CD4-positive, alpha-beta T cell (primary cell): ENCODE measurements at regions not wholly inside any gene's neighbourhood (a gene's known extent, or its start where the extent isn't known, plus 50 kb on each side); places are given as distances from the start of the nearest gene placed in this dataset.

ENCODE experiments used
- ATAC-seq: fragments of 200-7000 bp; cut with Tn5 transposase; one replicate; pipeline ENCODE4 v1.10.0; 2022; ENCODE audit warnings: mild to moderate bottlenecking; ENCODE audit not compliant: poor library complexity
- CTCF ChIA-PET: fragments of 350-600 bp; sonication (Branson Sonifier 250); formaldehyde crosslinking; loops from one replicate; lab custom pipeline; 2021; ENCODE audit warnings: antibody characterized with exemption, inconsistent platforms; lab: Charles Lee
- POLR2A ChIA-PET: fragments of 350-600 bp; sonication (Branson Sonifier 250); formaldehyde crosslinking; loops from one replicate; lab custom pipeline; 2021; ENCODE audit warnings: antibody characterized with exemption, inconsistent platforms; lab: Charles Lee
- DNase-seq, 14 experiments: peaks; one replicate each; pipeline ENCODE4 v3.0.0-alpha.2; 2013 to 2020; ENCODE audit warnings: mixed read lengths in 2 of 14
- H3K27ac ChIP-seq, 2 donors: one replicate each; pipeline versions ENCODE4 v1.5.1 to v1.7.0; 2013; ENCODE audit warnings: low read length in 2 of 2, low read depth in 1 of 2, mild to moderate bottlenecking in 1 of 2
- H3K27me3 ChIP-seq, 2 experiments: 1 replicate in 1 of 2; 2 replicates in 1 of 2; pipeline versions ENCODE4 v1.6.1 to v1.7.0; 2013; ENCODE audit warnings: low read length in 2 of 2, control low read depth in 1 of 2, mild to moderate bottlenecking in 1 of 2, moderate library complexity in 1 of 2; ENCODE audit not compliant: insufficient read depth in 2 of 2, control insufficient read depth in 1 of 2
- H3K36me3 ChIP-seq: one replicate; pipeline ENCODE4 v1.6.1; 2013; ENCODE audit warnings: low read length, control low read depth; ENCODE audit not compliant: insufficient read depth
- H3K4me1 ChIP-seq: one replicate; pipeline ENCODE4 v1.6.1; 2013; ENCODE audit warnings: low read length, control low read depth; ENCODE audit not compliant: insufficient read depth
- H3K4me3 ChIP-seq: one replicate; pipeline ENCODE4 v1.5.1; 2013; ENCODE audit warnings: mild to moderate bottlenecking, low read length, moderate library complexity
- H3K9me3 ChIP-seq, 2 experiments: 1 replicate in 1 of 2; 2 replicates in 1 of 2; pipeline versions ENCODE4 v1.6.1 to v1.7.0; 2013; ENCODE audit warnings: low read length in 2 of 2, mild to moderate bottlenecking in 2 of 2, control low read depth in 1 of 2, moderate library complexity in 1 of 2; ENCODE audit not compliant: control insufficient read depth in 1 of 2, insufficient read depth in 1 of 2
- H3K27ac Mint-ChIP-seq: one replicate; pipeline ENCODE4 v1.8.0; 2020; ENCODE audit warnings: mixed read lengths
- H3K27me3 Mint-ChIP-seq: one replicate; pipeline ENCODE4 v1.8.0; 2021; ENCODE audit warnings: mixed read lengths
- H3K36me3 Mint-ChIP-seq: one replicate; pipeline ENCODE4 v1.8.0; 2021; ENCODE audit warnings: low read depth, mixed read lengths
- H3K4me1 Mint-ChIP-seq: one replicate; pipeline ENCODE4 v1.8.0; 2021; ENCODE audit warnings: low read depth, mixed read lengths
- H3K4me3 Mint-ChIP-seq: one replicate; pipeline ENCODE4 v1.8.0; 2020; ENCODE audit warnings: mild to moderate bottlenecking, mixed read lengths
- H3K9me3 Mint-ChIP-seq: one replicate; pipeline ENCODE4 v1.8.0; 2020; ENCODE audit warnings: mixed read lengths
- CTCF ChIP-seq: fragments of 200-600 bp; IDR thresholded peaks from one replicate; pipeline ENCODE4 v1.8.0; 2022; ENCODE audit warnings: antibody characterized with exemption, mild to moderate bottlenecking
- intact Hi-C, 2 experiments: fragments of 100-400 bp; cut with DNase I in 1 of 2; cut with micrococcal nuclease in 1 of 2; formaldehyde crosslinking; loops; one replicate each; pipeline versions ENCODE4 v1.15.1 to v1.9.0; 2023 to 2025; cut with DNase I, micrococcal nuclease

- no peaks in the 10 kb centered on the region for H3K27me3 ChIP-seq
- H3K27ac ChIP-seq = no peak overlapping the region
- H3K4me1 ChIP-seq = no peaks in the 10 kb centered on the region
- Mint-ChIP-seq H3K4me3 (no peak overlapping the region), H3K9me3 (no peaks in the 10 kb centered on the region), H3K36me3 (no peaks in the 10 kb centered on the region), H3K27me3 (no peaks in the 10 kb centered on the region), H3K4me1 (no peaks in the 10 kb centered on the region), H3K27ac (no peak overlapping the region)
- POLR2A ChIA-PET = no interaction called here
- no peak for TF ChIP-seq CTCF
- H3K4me3 ChIP-seq = no peak overlapping the region
- intact Hi-C loops = no loop called here
- CTCF ChIA-PET = no interaction called here
- DNase-seq (no peak), ATAC-seq (no peak)
- H3K9me3 ChIP-seq = no peaks in the 10 kb centered on the region
- H3K36me3 ChIP-seq = no peaks in the 10 kb centered on the region
Measured at GRCh38 chr6:22899426-22899825, 330.1 kb downstream of the HDGFL1 start.

GRCh38 chr6:22903826-22904225 is 334.5 kb downstream of the HDGFL1 start:
- Histone ChIP-seq H3K4me1 (no peaks in the 10 kb centered on the region), H3K9me3 (no peaks in the 10 kb centered on the region), H3K4me3 (no peak overlapping the region), H3K36me3 (no peaks in the 10 kb centered on the region), H3K27me3 (no peaks in the 10 kb centered on the region), H3K27ac (no peak overlapping the region)
- Mint-ChIP-seq H3K9me3 (no peaks in the 10 kb centered on the region), H3K27ac (no peak overlapping the region), H3K4me1 (no peaks in the 10 kb centered on the region), H3K36me3 (no peaks in the 10 kb centered on the region), H3K27me3 (no peaks in the 10 kb centered on the region), H3K4me3 (no peak overlapping the region)
- no peak for TF ChIP-seq CTCF
- ChIA-PET CTCF (no interaction called here), POLR2A (no interaction called here)
- intact Hi-C loops = no loop called here
- DNase-seq (no peak), ATAC-seq (no peak)

GRCh38 chr6:22904431-22904830 is 335.1 kb downstream of the HDGFL1 start:
- H3K9me3 Mint-ChIP-seq = no peaks in the 10 kb centered on the region
- no peaks in the 10 kb centered on the region for H3K4me1 Mint-ChIP-seq
- Histone ChIP-seq H3K9me3 (no peaks in the 10 kb centered on the region), H3K36me3 (no peaks in the 10 kb centered on the region), H3K27me3 (no peaks in the 10 kb centered on the region), H3K4me3 (no peak overlapping the region), H3K4me1 (no peaks in the 10 kb centered on the region), H3K27ac (no peak overlapping the region)
- DNase-seq (no peak), ATAC-seq (no peak)
- H3K4me3 Mint-ChIP-seq = no peak overlapping the region
- H3K27me3 Mint-ChIP-seq = no peaks in the 10 kb centered on the region
- ChIA-PET CTCF (no interaction called here), POLR2A (no interaction called here)
- H3K36me3 Mint-ChIP-seq = no peaks in the 10 kb centered on the region
- no peak overlapping the region for H3K27ac Mint-ChIP-seq
- no peak for TF ChIP-seq CTCF
- intact Hi-C loops = no loop called here
